ENCODE measurements at regions not wholly inside any gene's neighbourhood (a gene's known extent, or its start where the extent isn't known, plus 50 kb on each side); places are given as distances from the start of the nearest gene placed in this dataset.
"Not testable (repeated sequence)": the region's sequence is repeated elsewhere in the genome, so short reads cannot be mapped to it uniquely, and the experiment has no call there.

GRCh38 chr5:125478599-125478998 is 732.2 kb upstream of the ZNF608 start:
- Histone ChIP-seq H3K36me3 (ENCODE audit: control insufficient read depth, insufficient read depth, low read length) (no peaks in the 10 kb centered on the region), H3K9me3 (ENCODE audit: control insufficient read depth, insufficient read depth, low read depth, low read length) (no peaks in the 10 kb centered on the region), H3K4me1 (ENCODE audit: control insufficient read depth, insufficient read depth, low read length) (no peaks in the 10 kb centered on the region), H3K4me3 (ENCODE audit: low read depth, low read length) (no peak overlapping the region), H3K9ac (ENCODE audit: low read length) (no peak overlapping the region), H3K27me3 (ENCODE audit: control insufficient read depth, insufficient read depth, low read length) (no peaks in the 10 kb centered on the region), H3K27ac (ENCODE audit: low read depth, low read length) (no peak overlapping the region)

- Histone ChIP-seq H3K4me3 (ENCODE audit: low read depth, low read length) (no peak overlapping the region), H3K9ac (ENCODE audit: low read length) (no peak overlapping the region), H3K9me3 (ENCODE audit: control insufficient read depth, insufficient read depth, low read depth, low read length) (no peaks in the 10 kb centered on the region), H3K27ac (ENCODE audit: low read depth, low read length) (no peak overlapping the region), H3K4me1 (ENCODE audit: control insufficient read depth, insufficient read depth, low read length) (peaks cover 18% of the 10 kb centered on the region), H3K36me3 (ENCODE audit: control insufficient read depth, insufficient read depth, low read length) (no peaks in the 10 kb centered on the region), H3K27me3 (ENCODE audit: control insufficient read depth, insufficient read depth, low read length) (no peaks in the 10 kb centered on the region)
Observed at GRCh38 chr5:125480911-125481310, 734.5 kb upstream of the ZNF608 start.

GRCh38 chr5:125481506-125482465 is 735.3 kb upstream of the ZNF608 start:
- H3K4me3 ChIP-seq (ENCODE audit: low read depth, low read length), result no peak overlapping the region

GRCh38 chr5:125483609-125484008 is 737.2 kb upstream of the ZNF608 start:
- peaks cover 32% of the 10 kb centered on the region for H3K4me1 ChIP-seq (ENCODE audit: control insufficient read depth, insufficient read depth, low read length)
- no peaks in the 10 kb centered on the region for H3K36me3 ChIP-seq (ENCODE audit: control insufficient read depth, insufficient read depth, low read length)
- H3K27me3 ChIP-seq (ENCODE audit: control insufficient read depth, insufficient read depth, low read length), result no peaks in the 10 kb centered on the region
- no peaks in the 10 kb centered on the region for H3K9me3 ChIP-seq (ENCODE audit: control insufficient read depth, insufficient read depth, low read depth, low read length)
- no peak overlapping the region for H3K27ac ChIP-seq (ENCODE audit: low read depth, low read length)
- H3K9ac ChIP-seq (ENCODE audit: low read length), result no peak overlapping the region
- H3K4me3 ChIP-seq (ENCODE audit: low read depth, low read length), result no peak overlapping the region

More at GRCh38 chr5:125481506-125482465, 735.3 kb upstream of the ZNF608 start:
- Histone ChIP-seq H3K4me1 (ENCODE audit: control insufficient read depth, insufficient read depth, low read length) (peaks cover 27% of the 10 kb centered on the region), H3K27me3 (ENCODE audit: control insufficient read depth, insufficient read depth, low read length) (no peaks in the 10 kb centered on the region), H3K36me3 (ENCODE audit: control insufficient read depth, insufficient read depth, low read length) (no peaks in the 10 kb centered on the region), H3K9ac (ENCODE audit: low read length) (no peak overlapping the region), H3K9me3 (ENCODE audit: control insufficient read depth, insufficient read depth, low read depth, low read length) (no peaks in the 10 kb centered on the region), H3K27ac (ENCODE audit: low read depth, low read length) (no peak overlapping the region)

- Histone ChIP-seq H3K4me1 (ENCODE audit: control insufficient read depth, insufficient read depth, low read length) (peaks cover 35% of the 10 kb centered on the region), H3K27me3 (ENCODE audit: control insufficient read depth, insufficient read depth, low read length) (no peaks in the 10 kb centered on the region), H3K4me3 (ENCODE audit: low read depth, low read length) (no peak overlapping the region), H3K9me3 (ENCODE audit: control insufficient read depth, insufficient read depth, low read depth, low read length) (no peaks in the 10 kb centered on the region), H3K36me3 (ENCODE audit: control insufficient read depth, insufficient read depth, low read length) (no peaks in the 10 kb centered on the region), H3K9ac (ENCODE audit: low read length) (no peak overlapping the region), H3K27ac (ENCODE audit: low read depth, low read length) (peak overlapping the region; percentile 48; the same call in 1 of the 2 replicates)
Observed at GRCh38 chr5:125484272-125484741, 737.9 kb upstream of the ZNF608 start.

GRCh38 chr5:125484742-125485641 is 738.6 kb upstream of the ZNF608 start:
- H3K27ac ChIP-seq (ENCODE audit: low read depth, low read length), result peak overlapping the region; percentile 48; the same call in 1 of the 2 replicates
- H3K9ac ChIP-seq (ENCODE audit: low read length), result peak overlapping the region; percentile 18
- H3K4me1 ChIP-seq (ENCODE audit: control insufficient read depth, insufficient read depth, low read length), result peaks cover 35% of the 10 kb centered on the region
- H3K36me3 ChIP-seq (ENCODE audit: control insufficient read depth, insufficient read depth, low read length), result no peaks in the 10 kb centered on the region
- no peaks in the 10 kb centered on the region for H3K27me3 ChIP-seq (ENCODE audit: control insufficient read depth, insufficient read depth, low read length)
- H3K9me3 ChIP-seq (ENCODE audit: control insufficient read depth, insufficient read depth, low read depth, low read length), result no peaks in the 10 kb centered on the region
- no peak overlapping the region for H3K4me3 ChIP-seq (ENCODE audit: low read depth, low read length)

GRCh38 chr5:125485771-125486170 is 739.3 kb upstream of the ZNF608 start:
- no peaks in the 10 kb centered on the region for H3K27me3 ChIP-seq (ENCODE audit: control insufficient read depth, insufficient read depth, low read length)
- H3K9me3 ChIP-seq (ENCODE audit: control insufficient read depth, insufficient read depth, low read depth, low read length), result no peaks in the 10 kb centered on the region
- H3K27ac ChIP-seq (ENCODE audit: low read depth, low read length), result peak overlapping the region; percentile 48; the same call in 1 of the 2 replicates
- no peak overlapping the region for H3K9ac ChIP-seq (ENCODE audit: low read length)
- no peak overlapping the region; the same call in 1 of the 2 replicates for H3K4me3 ChIP-seq (ENCODE audit: low read depth, low read length)
- peaks cover 35% of the 10 kb centered on the region for H3K4me1 ChIP-seq (ENCODE audit: control insufficient read depth, insufficient read depth, low read length)
- H3K36me3 ChIP-seq (ENCODE audit: control insufficient read depth, insufficient read depth, low read length), result no peaks in the 10 kb centered on the region

GRCh38 chr5:125486634-125487033 is 740.2 kb upstream of the ZNF608 start:
- no peak overlapping the region for H3K4me3 ChIP-seq (ENCODE audit: low read depth, low read length)
- H3K27ac ChIP-seq (ENCODE audit: low read depth, low read length), result 0 out of 2 replicates have a peak overlapping the region, but pooled peaks have one; percentile 58
- H3K9ac ChIP-seq (ENCODE audit: low read length), result no peak overlapping the region
- H3K4me1 ChIP-seq (ENCODE audit: control insufficient read depth, insufficient read depth, low read length), result peaks cover 35% of the 10 kb centered on the region
- no peaks in the 10 kb centered on the region for H3K27me3 ChIP-seq (ENCODE audit: control insufficient read depth, insufficient read depth, low read length)
- no peaks in the 10 kb centered on the region for H3K36me3 ChIP-seq (ENCODE audit: control insufficient read depth, insufficient read depth, low read length)
- no peaks in the 10 kb centered on the region for H3K9me3 ChIP-seq (ENCODE audit: control insufficient read depth, insufficient read depth, low read depth, low read length)

- no peaks in the 10 kb centered on the region for H3K27me3 ChIP-seq (ENCODE audit: control insufficient read depth, insufficient read depth, low read length)
- H3K4me1 ChIP-seq (ENCODE audit: control insufficient read depth, insufficient read depth, low read length), result peaks cover 37% of the 10 kb centered on the region
- H3K4me3 ChIP-seq (ENCODE audit: low read depth, low read length), result no peak overlapping the region
- H3K9me3 ChIP-seq (ENCODE audit: control insufficient read depth, insufficient read depth, low read depth, low read length), result no peaks in the 10 kb centered on the region
- no peak overlapping the region for H3K9ac ChIP-seq (ENCODE audit: low read length)
- H3K27ac ChIP-seq (ENCODE audit: low read depth, low read length), result 0 out of 2 replicates have a peak overlapping the region, but pooled peaks have one; percentile 58
- no peaks in the 10 kb centered on the region for H3K36me3 ChIP-seq (ENCODE audit: control insufficient read depth, insufficient read depth, low read length)
Observed at GRCh38 chr5:125487231-125487630, 740.8 kb upstream of the ZNF608 start.

GRCh38 chr5:125487652-125488051 is 741.2 kb upstream of the ZNF608 start:
- Histone ChIP-seq H3K4me1 (ENCODE audit: control insufficient read depth, insufficient read depth, low read length) (peaks cover 39% of the 10 kb centered on the region), H3K27ac (ENCODE audit: low read depth, low read length) (0 out of 2 replicates have a peak overlapping the region, but pooled peaks have one; percentile 58)
- not testable (repeated sequence) for H3K27me3 ChIP-seq (ENCODE audit: control insufficient read depth, insufficient read depth, low read length); H3K4me3 ChIP-seq (ENCODE audit: low read depth, low read length); H3K36me3 ChIP-seq (ENCODE audit: control insufficient read depth, insufficient read depth, low read length); H3K9ac ChIP-seq (ENCODE audit: low read length); H3K9me3 ChIP-seq (ENCODE audit: control insufficient read depth, insufficient read depth, low read depth, low read length)

Measured in HUES6 (cell line).